ENCODE measurements at regions not wholly inside any gene's neighbourhood (a gene's known extent, or its start where the extent isn't known, plus 50 kb on each side); places are given as distances from the start of the nearest gene placed in this dataset.

DNA sequence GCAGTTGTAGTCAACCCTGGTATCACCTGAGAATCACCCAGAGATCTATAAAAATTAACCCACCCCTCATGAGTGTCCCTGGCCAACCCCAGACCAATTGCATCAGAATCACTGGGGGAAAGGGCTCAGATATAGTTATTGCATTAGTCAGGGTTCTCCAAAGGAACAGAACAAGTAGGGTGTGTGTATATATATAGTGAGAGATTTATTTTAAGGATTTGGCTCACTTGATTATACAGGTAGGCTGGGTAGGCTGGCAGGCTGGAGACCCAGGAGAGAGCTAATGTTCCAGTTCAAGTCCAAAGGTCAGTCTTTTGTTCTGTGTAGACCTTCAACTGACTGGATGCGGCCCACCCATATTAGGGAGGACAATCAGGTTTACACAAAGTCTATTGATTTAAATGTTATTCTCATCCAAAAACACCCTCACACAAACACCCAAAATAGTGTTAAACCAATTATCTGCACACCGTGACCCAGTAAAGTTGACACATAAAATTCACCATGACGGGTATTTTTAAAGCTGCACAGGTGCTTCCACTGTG, 372.9 kb upstream of the NFE2L3 start:
- H3K27ac ChIP-seq: no peak overlapping the region
- ATAC-seq (no peak), DNase-seq (no peak)
- no peaks in the 10 kb centered on the region for H3K4me1 ChIP-seq
- no peaks in the 10 kb centered on the region for H3K36me3 ChIP-seq (replicated peaks in 1 of 2; ENCODE audit: insufficient read depth in 1 of 2, low read depth in 2 of 2)
- no peak overlapping the region for H3K4me3 ChIP-seq
- TF ChIP-seq POLR2A (IDR thresholded peaks at IDR 0.05) (no peak), CTCF (IDR thresholded peaks at IDR 0.05) (no peak)
- intact Hi-C loops (cut with DNase I): no loop called here
- 88 to 92% methylated on average over 3 of the region's 3 CpGs for WGBS, 2 donors
- H3K27me3 ChIP-seq: no peaks in the 10 kb centered on the region
- no peaks in the 10 kb centered on the region for H3K9me3 ChIP-seq

- no peaks in the 10 kb centered on the region for H3K36me3 ChIP-seq (replicated peaks in 1 of 2; ENCODE audit: insufficient read depth in 1 of 2, low read depth in 2 of 2)
- H3K9me3 ChIP-seq: no peaks in the 10 kb centered on the region
- DNase-seq (no peak), ATAC-seq (no peak)
- no peak for TF ChIP-seq POLR2A (IDR thresholded peaks at IDR 0.05)
- TF ChIP-seq CTCF (IDR thresholded peaks at IDR 0.05): no peak
- H3K27me3 ChIP-seq: no peaks in the 10 kb centered on the region
- intact Hi-C loops (cut with DNase I): no loop called here
- no peak overlapping the region for H3K27ac ChIP-seq
- 86 to 92% methylated on average over 2 of the region's 2 CpGs for WGBS, 2 donors
- H3K4me1 ChIP-seq: no peaks in the 10 kb centered on the region
- no peak overlapping the region for H3K4me3 ChIP-seq
Measured at GRCh38 chr7:25780904-25781303, 371.1 kb upstream of the NFE2L3 start.

GRCh38 chr7:25781704-25782103, 370.3 kb upstream of the NFE2L3 start:
- no peak for ATAC-seq
- Histone ChIP-seq H3K9me3 (no peaks in the 10 kb centered on the region), H3K36me3 (replicated peaks in 1 of 2; ENCODE audit: insufficient read depth in 1 of 2, low read depth in 2 of 2) (no peaks in the 10 kb centered on the region), H3K27me3 (no peaks in the 10 kb centered on the region), H3K4me3 (no peak overlapping the region), H3K4me1 (no peaks in the 10 kb centered on the region), H3K27ac (no peak overlapping the region)
- WGBS, 2 donors: 52 to 59% methylated on average over 1 of the region's 1 CpG
- intact Hi-C loops (cut with DNase I): no loop called here
- TF ChIP-seq POLR2A (IDR thresholded peaks at IDR 0.05) (no peak), CTCF (IDR thresholded peaks at IDR 0.05) (no peak)
- DNase-seq: no peak

GRCh38 chr7:25786936-25787335, 365.1 kb upstream of the NFE2L3 start:
- H3K27me3 ChIP-seq: no peaks in the 10 kb centered on the region
- intact Hi-C loops (cut with DNase I): no loop called here
- TF ChIP-seq CTCF (IDR thresholded peaks at IDR 0.05): no peak
- no peak for TF ChIP-seq POLR2A (IDR thresholded peaks at IDR 0.05)
- ATAC-seq: no peak
- no peak for DNase-seq
- no peak overlapping the region for H3K4me3 ChIP-seq
- H3K4me1 ChIP-seq: no peaks in the 10 kb centered on the region
- 26 to 41% methylated on average over 1 of the region's 1 CpG for WGBS, 2 donors
- H3K9me3 ChIP-seq: no peaks in the 10 kb centered on the region
- no peak overlapping the region for H3K27ac ChIP-seq
- H3K36me3 ChIP-seq (replicated peaks in 1 of 2; ENCODE audit: insufficient read depth in 1 of 2, low read depth in 2 of 2): no peaks in the 10 kb centered on the region

- H3K9me3 ChIP-seq: no peaks in the 10 kb centered on the region
- intact Hi-C loops (cut with DNase I): no loop called here
- TF ChIP-seq POLR2A (IDR thresholded peaks at IDR 0.05) (no peak), CTCF (IDR thresholded peaks at IDR 0.05) (no peak)
- no peaks in the 10 kb centered on the region for H3K36me3 ChIP-seq (replicated peaks in 1 of 2; ENCODE audit: insufficient read depth in 1 of 2, low read depth in 2 of 2)
- H3K27me3 ChIP-seq: no peaks in the 10 kb centered on the region
- H3K4me1 ChIP-seq: no peaks in the 10 kb centered on the region
- no peak overlapping the region for H3K4me3 ChIP-seq
- WGBS, 2 donors: 76 to 81% methylated on average over 1 of the region's 1 CpG
- DNase-seq (no peak), ATAC-seq (no peak)
- H3K27ac ChIP-seq: no peak overlapping the region
Measured at GRCh38 chr7:25787336-25787735, 364.7 kb upstream of the NFE2L3 start.
